ENCODE measurements at regions not wholly inside any gene's neighbourhood (a gene's known extent, or its start where the extent isn't known, plus 50 kb on each side); places are given as distances from the start of the nearest gene placed in this dataset.
A peak's percentile ranks its signal among the peaks of the same experiment; 100 is the strongest.

GRCh38 chr6:48194596-48195295 lies 83.7 kb upstream of the PTCHD4 start:
- WGBS, 2 donors, result 88 to 91% methylated on average over 7 of the region's 7 CpGs
- no peak overlapping the region for H3K27ac ChIP-seq
- intact Hi-C loops (cut with DNase I), result no loop called here
- no peak overlapping the region for H3K4me3 ChIP-seq (replicated peaks in 1 of 3)
- no peaks in the 10 kb centered on the region for H3K27me3 ChIP-seq
- no peaks in the 10 kb centered on the region for H3K9me3 ChIP-seq
- TF ChIP-seq CTCF (IDR thresholded peaks at IDR 0.05), result no peak
- DNase-seq, result peak in 1 of 2 donors; percentile 3
- H3K36me3 ChIP-seq, result no peaks in the 10 kb centered on the region
- H3K4me1 ChIP-seq, result no peaks in the 10 kb centered on the region

- TF ChIP-seq POLR2A (IDR thresholded peaks at IDR 0.05) (no peak), CTCF (IDR thresholded peaks at IDR 0.05) (no peak)
- no peak for DNase-seq
- Histone ChIP-seq H3K27ac (no peak overlapping the region), H3K27me3 (no peaks in the 10 kb centered on the region), H3K36me3 (no peaks in the 10 kb centered on the region), H3K4me1 (no peaks in the 10 kb centered on the region), H3K9me3 (no peaks in the 10 kb centered on the region), H3K4me3 (replicated peaks in 1 of 3) (no peak overlapping the region)
- 90 to 94% methylated on average over 2 of the region's 2 CpGs for WGBS, 2 donors
- intact Hi-C loops (cut with DNase I), result no loop called here
Measured at GRCh38 chr6:48188158-48188557, 77.2 kb upstream of the PTCHD4 start.

GRCh38 chr6:48186746-48187145 lies 75.7 kb upstream of the PTCHD4 start:
- intact Hi-C loops (cut with DNase I), result no loop called here
- WGBS, 2 donors, result 94% methylated on average over 1 of the region's 1 CpG
- no peaks in the 10 kb centered on the region for H3K4me1 ChIP-seq
- H3K9me3 ChIP-seq, result no peaks in the 10 kb centered on the region
- no peaks in the 10 kb centered on the region for H3K27me3 ChIP-seq
- no peaks in the 10 kb centered on the region for H3K36me3 ChIP-seq
- no peak overlapping the region for H3K27ac ChIP-seq
- H3K4me3 ChIP-seq (replicated peaks in 1 of 3), result no peak overlapping the region
- TF ChIP-seq CTCF (IDR thresholded peaks at IDR 0.05), result no peak
- no peak for DNase-seq

GRCh38 chr6:48184648-48185047 lies 73.7 kb upstream of the PTCHD4 start:
- Histone ChIP-seq H3K27me3 (no peaks in the 10 kb centered on the region), H3K27ac (no peak overlapping the region), H3K4me1 (no peaks in the 10 kb centered on the region), H3K4me3 (replicated peaks in 1 of 3) (no peak overlapping the region), H3K36me3 (no peaks in the 10 kb centered on the region), H3K9me3 (no peaks in the 10 kb centered on the region)
- intact Hi-C loops (cut with DNase I), result no loop called here
- TF ChIP-seq CTCF (IDR thresholded peaks at IDR 0.05) (no peak), POLR2A (IDR thresholded peaks at IDR 0.05) (no peak)
- no peak for DNase-seq

GRCh38 chr6:48183811-48184605 lies 73.0 kb upstream of the PTCHD4 start:
- 68 to 72% methylated on average over 4 of the region's 4 CpGs for WGBS, 2 donors
- H3K36me3 ChIP-seq, result no peaks in the 10 kb centered on the region
- no peak overlapping the region for H3K27ac ChIP-seq
- intact Hi-C loops (cut with DNase I), result no loop called here
- TF ChIP-seq POLR2A (IDR thresholded peaks at IDR 0.05), result no peak
- no peak for TF ChIP-seq CTCF (IDR thresholded peaks at IDR 0.05)
- no peak for DNase-seq
- no peaks in the 10 kb centered on the region for H3K9me3 ChIP-seq
- no peaks in the 10 kb centered on the region for H3K27me3 ChIP-seq
- H3K4me1 ChIP-seq, result no peaks in the 10 kb centered on the region
- no peak overlapping the region for H3K4me3 ChIP-seq (replicated peaks in 1 of 3)
